H1 (cell line): ENCODE measurements at regions not wholly inside any gene's neighbourhood (a gene's known extent, or its start where the extent isn't known, plus 50 kb on each side); places are given as distances from the start of the nearest gene placed in this dataset.

Experiments used
- CTCF ChIA-PET: fragments of 300-600 bp; sonication (Branson Sonifier 250); formaldehyde crosslinking; loops from one replicate; lab custom pipeline; 2021; ENCODE audit not compliant: partially characterized antibody; lab: Charles Lee
- POLR2A ChIA-PET: fragments of 300-600 bp; sonication (Branson Sonifier 250); formaldehyde crosslinking; loops from one replicate; lab custom pipeline; 2021; ENCODE audit warnings: inconsistent platforms; ENCODE audit not compliant: partially characterized antibody; lab: Charles Lee
- DNase-seq, 2 experiments: peaks; one replicate each; pipeline versions ENCODE4 v3.0.0 to v3.0.0-alpha.2; 2010 to 2022; ENCODE audit warnings: low spot score in 2 of 2, low read depth in 1 of 2, mixed read lengths in 1 of 2
- FAIRE-seq: peaks from 2 replicates; lab custom pipeline; 2011; peaks lifted over from hg19 to GRCh38; lab: Jason Lieb, UNC
- H2AFZ ChIP-seq: 2 replicates; pipeline ENCODE4 v1.8.1; 2012; ENCODE audit warnings: low read length, inconsistent platforms
- H2AK5ac ChIP-seq: 2 replicates; pipeline ENCODE4 v1.6.1; 2013; ENCODE audit warnings: low read depth, low read length
- H2BK120ac ChIP-seq: replicated peaks from 2 replicates; pipeline ENCODE3; 2013; ENCODE audit warnings: low read depth, low read length, inconsistent platforms
- H2BK12ac ChIP-seq: 2 replicates; pipeline ENCODE4 v1.6.1; 2013; ENCODE audit warnings: low read depth, low read length
- H2BK15ac ChIP-seq: 2 replicates; pipeline ENCODE4 v1.6.1; 2013; ENCODE audit warnings: low read length
- H2BK20ac ChIP-seq: 2 replicates; pipeline ENCODE4 v1.6.1; 2013; ENCODE audit warnings: low read length
- H2BK5ac ChIP-seq: 2 replicates; pipeline ENCODE4 v1.6.1; 2013; ENCODE audit warnings: low read depth, low read length
- H3K14ac ChIP-seq: 2 replicates; pipeline ENCODE4 v1.6.1; 2013; ENCODE audit warnings: inconsistent platforms; ENCODE audit not compliant: insufficient read length
- H3K18ac ChIP-seq: 2 replicates; pipeline ENCODE4 v1.6.1; 2013; ENCODE audit warnings: low read length; ENCODE audit errors: extremely low read depth
- H3K23ac ChIP-seq: 2 replicates; pipeline ENCODE4 v1.6.1; 2013; ENCODE audit warnings: inconsistent platforms; ENCODE audit not compliant: insufficient read length
- H3K23me2 ChIP-seq: 2 replicates; pipeline ENCODE4 v1.6.1; 2013; ENCODE audit warnings: low read depth, low read length
- H3K27ac ChIP-seq: 2 replicates; pipeline ENCODE4 v1.6.1; 2011; ENCODE audit warnings: low read depth, low read length, inconsistent platforms
- H3K27me3 ChIP-seq, 4 experiments: replicated peaks in 1 of 4; 1 replicate in 1 of 4; 2 replicates in 3 of 4; pipeline versions ENCODE4 v1.6.1 to v1.8.1; 2011 to 2013; ENCODE audit warnings: low read length in 3 of 4, mild to moderate bottlenecking in 3 of 4, inconsistent platforms in 2 of 4, mixed read lengths in 2 of 4, moderate library complexity in 1 of 4; ENCODE audit not compliant: control insufficient read depth in 3 of 4, insufficient read depth in 3 of 4; ENCODE audit errors: extremely low read depth in 1 of 4
- H3K36me3 ChIP-seq, 4 experiments: 2 replicates each; pipeline versions ENCODE4 v1.6.1 to v1.8.1; 2011 to 2013; ENCODE audit warnings: mild to moderate bottlenecking in 4 of 4, low read length in 3 of 4, moderate library complexity in 2 of 4, control low read depth in 1 of 4, inconsistent platforms in 1 of 4; ENCODE audit not compliant: insufficient read depth in 4 of 4, control insufficient read depth in 2 of 4
- H3K4ac ChIP-seq: replicated peaks from 2 replicates; pipeline ENCODE3; 2013; ENCODE audit warnings: low read length, low read depth, mixed read lengths, inconsistent platforms; ENCODE audit not compliant: insufficient read length
- H3K4me1 ChIP-seq, 4 experiments: replicated peaks in 1 of 4; 1 replicate in 1 of 4; 2 replicates in 3 of 4; pipeline versions ENCODE4 v1.6.1 to v1.8.1; 2011 to 2013; ENCODE audit warnings: low read length in 3 of 4, inconsistent platforms in 2 of 4, mixed read lengths in 1 of 4; ENCODE audit not compliant: insufficient read depth in 4 of 4, control insufficient read depth in 3 of 4
- H3K4me2 ChIP-seq, 2 experiments: 2 replicates each; pipeline versions ENCODE4 v1.6.1 to v1.8.1; 2011 to 2013; ENCODE audit warnings: low read depth in 2 of 2, low read length in 2 of 2, control low read depth in 1 of 2, inconsistent platforms in 1 of 2, mild to moderate bottlenecking in 1 of 2; ENCODE audit not compliant: insufficient read depth in 1 of 2
- H3K4me3 ChIP-seq, 4 experiments: fragments of 200-600, 300-600 bp in 1 of 4; sonication (generic), shearing (Covaris generic), sonication (Bioruptor Twin) in 1 of 4; 2 replicates each; pipeline versions ENCODE4 v1.5.1 to v1.8.1; 2011 to 2016; ENCODE audit warnings: low read length in 4 of 4, low read depth in 3 of 4, control low read depth in 2 of 4, inconsistent platforms in 2 of 4, mild to moderate bottlenecking in 2 of 4, mixed read lengths in 1 of 4, moderate library complexity in 1 of 4; ENCODE audit not compliant: insufficient read depth in 2 of 4; ENCODE audit errors: extremely low read depth in 1 of 4
- H3K56ac ChIP-seq: replicated peaks from 2 replicates; pipeline ENCODE3; 2013; ENCODE audit warnings: low read depth, mild to moderate bottlenecking, mixed read lengths, low read length, inconsistent platforms; ENCODE audit not compliant: insufficient read length
- H3K79me1 ChIP-seq: 2 replicates; pipeline ENCODE4 v1.6.1; 2013; ENCODE audit warnings: low read depth, low read length, control low read depth
- H3K79me2 ChIP-seq, 2 experiments: 2 replicates each; pipeline versions ENCODE4 v1.6.1 to v1.8.1; 2012 to 2013; ENCODE audit warnings: low read length in 2 of 2, mild to moderate bottlenecking in 2 of 2, inconsistent platforms in 1 of 2; ENCODE audit not compliant: insufficient read depth in 2 of 2, control insufficient read depth in 1 of 2
- H3K9ac ChIP-seq, 4 experiments: replicated peaks in 1 of 4; 1 replicate in 1 of 4; 2 replicates in 3 of 4; pipeline versions ENCODE4 v1.6.1 to v1.8.1; 2011 to 2013; ENCODE audit warnings: low read depth in 3 of 4, low read length in 3 of 4, control low read depth in 2 of 4, mild to moderate bottlenecking in 2 of 4, moderate library complexity in 2 of 4, inconsistent platforms in 1 of 4; ENCODE audit errors: extremely low read depth in 1 of 4
- H3K9me3 ChIP-seq, 2 experiments: 2 replicates each; pipeline versions ENCODE4 v1.6.1 to v1.8.1; 2012 to 2013; ENCODE audit warnings: mild to moderate bottlenecking in 2 of 2, moderate library complexity in 2 of 2, control low read depth in 1 of 2, inconsistent platforms in 1 of 2, low read depth in 1 of 2, low read length in 1 of 2, mixed read lengths in 1 of 2; ENCODE audit not compliant: insufficient read depth in 2 of 2
- H4K20me1 ChIP-seq, 2 experiments: replicated peaks in 1 of 2; 2 replicates each; pipeline versions ENCODE3 to v1.8.1; 2011 to 2013; ENCODE audit warnings: inconsistent platforms in 2 of 2, low read length in 2 of 2, mild to moderate bottlenecking in 1 of 2; ENCODE audit not compliant: insufficient read depth in 2 of 2, control insufficient read depth in 1 of 2
- H4K5ac ChIP-seq: 2 replicates; pipeline ENCODE4 v1.6.1; 2013; ENCODE audit warnings: low read length, low read depth, mixed read lengths, inconsistent platforms; ENCODE audit not compliant: insufficient read length
- H4K8ac ChIP-seq: 2 replicates; pipeline ENCODE4 v1.8.0; 2013; ENCODE audit warnings: mild to moderate bottlenecking, moderate library complexity, low read length, inconsistent platforms; ENCODE audit not compliant: insufficient read depth; ENCODE audit errors: extremely low read depth
- H4K91ac ChIP-seq: replicated peaks from 2 replicates; pipeline ENCODE3; 2013; ENCODE audit warnings: low read length, mixed read lengths, inconsistent platforms; ENCODE audit not compliant: insufficient read length
- ATF2 ChIP-seq: IDR thresholded peaks from 2 replicates; pipeline ENCODE4 v1.6.1; 2012; ENCODE audit warnings: low read length, inconsistent platforms
- BRCA1 ChIP-seq: IDR thresholded peaks from 2 replicates; pipeline ENCODE4 v1.6.1; 2012; ENCODE audit warnings: low read depth, low read length, improper control_type of control experiment
- GABPA ChIP-seq: IDR thresholded peaks from 2 replicates; pipeline ENCODE4 v1.6.1; 2011; ENCODE audit warnings: mild to moderate bottlenecking, low read length, moderate library complexity, borderline replicate concordance; ENCODE audit not compliant: insufficient read depth
- RFX5 ChIP-seq: IDR thresholded peaks from 2 replicates; pipeline ENCODE4 v1.6.1; 2011; ENCODE audit warnings: low read depth, low read length, improper control_type of control experiment, borderline replicate concordance
- RXRA ChIP-seq: IDR thresholded peaks from 2 replicates; pipeline ENCODE4 v1.6.1; 2011; ENCODE audit warnings: low read depth, mild to moderate bottlenecking, low read length, moderate library complexity; ENCODE audit not compliant: insufficient read depth
- SP2 ChIP-seq: IDR thresholded peaks from 2 replicates; pipeline ENCODE4 v1.6.1; 2012; ENCODE audit warnings: mild to moderate bottlenecking, low read length, inconsistent platforms
- YY1 ChIP-seq: IDR thresholded peaks from 2 replicates; pipeline ENCODE4 v1.6.1; 2011; ENCODE audit warnings: low read depth, mild to moderate bottlenecking, low read length
- WGBS, 2 experiments: shearing (Covaris generic) in 1 of 2; methylation state at CpG; one replicate each; pipeline versions ENCODE4 v1.1.6 to v1.1.7; 2013 to 2015; ENCODE audit warnings: low lambda C conversion rate in 2 of 2, mixed read lengths in 2 of 2, inconsistent platforms in 1 of 2, low coverage in 1 of 2, missing lambda C conversion rate in 1 of 2; ENCODE audit not compliant: insufficient replicate concordance in 2 of 2, insufficient coverage in 1 of 2, insufficient read length in 1 of 2; ENCODE audit errors: extremely low coverage in 1 of 2, missing lambda C conversion rate in 1 of 2; 5-methylcytosine and 5-hydroxymethylcytosine counted together
- TF ChIP-seq, protein P1 (sequence below): IDR thresholded peaks from 2 replicates; pipeline ENCODE4 v1.6.1; 2011; ENCODE audit warnings: low read depth, mild to moderate bottlenecking, low read length; ENCODE audit not compliant: insufficient read depth

- no peak overlapping the region for H3K18ac ChIP-seq
These were observed 199.3 kb downstream of the RFC3 start for GRCh38 chr13:34017231-34017630.

More at GRCh38 chr13:34017231-34017630, 199.3 kb downstream of the RFC3 start:
- DNase-seq = no peak
- Histone ChIP-seq H3K23me2 (no peaks in the 10 kb centered on the region), H2BK5ac (no peak overlapping the region), H2BK12ac (no peak overlapping the region), H3K56ac (no peak overlapping the region), H3K9me3 (peaks cover 3% of the 10 kb centered on the region in 2 experiments; a peak in 1 of 4 replicates), H3K79me2 (no peaks in the 10 kb centered on the region), H2BK120ac (no peak overlapping the region), H3K4me2 (no peak overlapping the region), H3K23ac (no peak overlapping the region), H2AK5ac (no peak overlapping the region), H3K4me1 (no peaks in the 10 kb centered on the region), H2AFZ (no peak overlapping the region), H3K4me3 (no peak overlapping the region), H3K9ac (no peak overlapping the region), H4K91ac (no peak overlapping the region), H3K14ac (no peak overlapping the region), H3K36me3 (no peaks in the 10 kb centered on the region), H3K27me3 (no peaks in the 10 kb centered on the region), H3K27ac (no peak overlapping the region), H2BK15ac (no peak overlapping the region), H4K5ac (no peak overlapping the region), H3K79me1 (no peaks in the 10 kb centered on the region), H3K4ac (no peak overlapping the region), H2BK20ac (no peak overlapping the region), H4K8ac (no peak overlapping the region), H4K20me1 (no peaks in the 10 kb centered on the region)
- FAIRE-seq = no peak
- CTCF ChIA-PET = interaction anchor here (1.4 kb wide), 1 partner anchor 10 kb away, joined by 3 read pairs; no protein-coding TSS in a partner anchor
- no peak for TF ChIP-seq BRCA1
- TF ChIP-seq, protein P1, sequence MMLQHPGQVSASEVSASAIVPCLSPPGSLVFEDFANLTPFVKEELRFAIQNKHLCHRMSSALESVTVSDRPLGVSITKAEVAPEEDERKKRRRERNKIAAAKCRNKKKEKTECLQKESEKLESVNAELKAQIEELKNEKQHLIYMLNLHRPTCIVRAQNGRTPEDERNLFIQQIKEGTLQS = no peak
- no peak for TF ChIP-seq SP2
- TF ChIP-seq ATF2 = no peak
- TF ChIP-seq RXRA = no peak
- TF ChIP-seq RFX5 = no peak
- no peak for TF ChIP-seq YY1
- no peak for TF ChIP-seq GABPA
- POLR2A ChIA-PET = no interaction called here
- WGBS, 2 experiments = 60% methylated on average over 4 of the region's 4 CpGs; no CpG with 5 or more reads in 1 of the 2 experiments
